GM12891 (cell line): ENCODE measurements at regions not wholly inside any gene's neighbourhood (a gene's known extent, or its start where the extent isn't known, plus 50 kb on each side); places are given as distances from the start of the nearest gene placed in this dataset.

Source experiments
- POLR2A ChIP-seq: IDR thresholded peaks from 2 replicates; pipeline ENCODE4 v1.6.1; 2011; ENCODE audit warnings: low read depth, low read length, control low read depth
- SPI1 ChIP-seq: IDR thresholded peaks from 2 replicates; pipeline ENCODE4 v1.6.1; 2011; ENCODE audit warnings: low read depth, low read length, control low read depth

DNA sequence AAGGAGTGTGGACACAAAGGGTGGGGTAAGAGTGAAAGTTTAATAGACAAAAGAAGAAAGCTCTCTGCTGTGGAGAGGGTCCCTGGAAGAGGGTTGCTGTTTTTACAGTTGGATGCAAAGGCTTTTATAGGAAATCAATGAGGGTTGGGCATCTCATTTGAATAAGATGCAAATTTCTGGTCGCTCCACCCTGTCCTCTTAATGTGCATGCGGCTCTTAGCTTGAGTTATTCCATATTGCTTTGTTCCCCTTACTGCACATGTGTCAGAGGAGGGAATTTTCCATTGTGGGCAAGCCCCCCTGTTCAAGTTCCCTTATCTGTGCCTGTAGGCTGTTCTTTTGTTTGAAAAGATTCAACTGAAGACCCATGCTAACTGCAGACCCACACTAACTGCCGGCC is 326.5 kb downstream of the BCL11A start:
- TF ChIP-seq POLR2A (no peak), SPI1 (no peak)
